Suprapubic skin (tissue), 3 donors: ENCODE measurements at regions not wholly inside any gene's neighbourhood (a gene's known extent, or its start where the extent isn't known, plus 50 kb on each side); places are given as distances from the start of the nearest gene placed in this dataset.

Experiments
- POLR2A ChIP-seq, 2 donors: fragments of 450-650 bp; IDR thresholded peaks; one replicate each; pipeline ENCODE4 v1.6.1; 2017; ENCODE audit warnings: antibody characterized with exemption in 2 of 2, mild to moderate bottlenecking in 2 of 2, moderate library complexity in 2 of 2
- TF ChIP-seq, protein P1 (sequence below), 2 donors: fragments of 200-600 bp in 1 of 2; fragments of 450-650 bp in 1 of 2; sonication (generic) in 1 of 2; IDR thresholded peaks; one replicate each; pipeline ENCODE4 v1.5.1; 2016 to 2019; ENCODE audit warnings: antibody characterized with exemption in 2 of 2, mild to moderate bottlenecking in 1 of 2, moderate library complexity in 1 of 2

DNA sequence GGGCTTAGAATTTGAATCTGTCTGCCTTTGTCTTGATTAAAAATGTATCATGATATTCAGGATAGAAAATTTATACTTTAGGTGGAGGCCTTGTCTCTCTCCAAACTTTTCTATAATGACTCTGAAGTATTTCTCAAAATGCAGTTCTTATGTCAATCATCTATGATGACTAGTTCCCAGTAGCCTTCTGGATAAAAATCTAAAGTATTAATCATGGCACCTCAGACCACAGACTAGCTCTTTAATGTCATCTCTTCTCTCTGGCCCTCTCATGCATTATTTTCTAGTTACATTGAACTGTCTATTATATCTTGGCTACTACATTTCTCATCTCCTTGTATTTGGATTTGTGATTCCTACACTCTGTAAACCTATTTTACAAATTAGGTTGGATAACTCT lies 96.9 kb downstream of the ZPLD1 start:
- TF ChIP-seq, protein P1, sequence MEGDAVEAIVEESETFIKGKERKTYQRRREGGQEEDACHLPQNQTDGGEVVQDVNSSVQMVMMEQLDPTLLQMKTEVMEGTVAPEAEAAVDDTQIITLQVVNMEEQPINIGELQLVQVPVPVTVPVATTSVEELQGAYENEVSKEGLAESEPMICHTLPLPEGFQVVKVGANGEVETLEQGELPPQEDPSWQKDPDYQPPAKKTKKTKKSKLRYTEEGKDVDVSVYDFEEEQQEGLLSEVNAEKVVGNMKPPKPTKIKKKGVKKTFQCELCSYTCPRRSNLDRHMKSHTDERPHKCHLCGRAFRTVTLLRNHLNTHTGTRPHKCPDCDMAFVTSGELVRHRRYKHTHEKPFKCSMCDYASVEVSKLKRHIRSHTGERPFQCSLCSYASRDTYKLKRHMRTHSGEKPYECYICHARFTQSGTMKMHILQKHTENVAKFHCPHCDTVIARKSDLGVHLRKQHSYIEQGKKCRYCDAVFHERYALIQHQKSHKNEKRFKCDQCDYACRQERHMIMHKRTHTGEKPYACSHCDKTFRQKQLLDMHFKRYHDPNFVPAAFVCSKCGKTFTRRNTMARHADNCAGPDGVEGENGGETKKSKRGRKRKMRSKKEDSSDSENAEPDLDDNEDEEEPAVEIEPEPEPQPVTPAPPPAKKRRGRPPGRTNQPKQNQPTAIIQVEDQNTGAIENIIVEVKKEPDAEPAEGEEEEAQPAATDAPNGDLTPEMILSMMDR (IDR thresholded peaks at IDR 0.05) = no peak
- TF ChIP-seq POLR2A (IDR thresholded peaks at IDR 0.05) = no peak
